Type B pancreatic cell (in vitro differentiated cells): ENCODE measurements at regions not wholly inside any gene's neighbourhood (a gene's known extent, or its start where the extent isn't known, plus 50 kb on each side); places are given as distances from the start of the nearest gene placed in this dataset.

Experiments used
- DNase-seq: peaks from one replicate; pipeline ENCODE4 v3.0.0; 2021; ENCODE audit warnings: mixed read lengths; ENCODE audit not compliant: unreplicated experiment; ENCODE audit errors: extremely low spot score
- H3K27ac Mint-ChIP-seq: 2 replicates; pipeline ENCODE4 v1.8.0; 2021; ENCODE audit warnings: mild to moderate bottlenecking, mixed read lengths
- H3K27me3 Mint-ChIP-seq: 2 replicates; pipeline ENCODE4 v1.8.0; 2021; ENCODE audit warnings: mixed read lengths
- H3K36me3 Mint-ChIP-seq: 2 replicates; pipeline ENCODE4 v1.8.0; 2021; ENCODE audit warnings: mixed read lengths
- H3K4me1 Mint-ChIP-seq: one replicate; pipeline ENCODE4 v1.8.0; 2021; ENCODE audit warnings: mixed read lengths; ENCODE audit not compliant: unreplicated experiment
- H3K4me3 Mint-ChIP-seq: 2 replicates; pipeline ENCODE4 v1.8.0; 2021; ENCODE audit warnings: mild to moderate bottlenecking, mixed read lengths
- H3K9me3 Mint-ChIP-seq: 2 replicates; pipeline ENCODE4 v1.8.0; 2021; ENCODE audit warnings: mixed read lengths
- CTCF ChIP-seq: fragments of 200-600 bp; sonication (generic); conservative IDR thresholded peaks from 2 replicates; pipeline ENCODE4 v1.5.0; 2021; ENCODE audit warnings: antibody characterized with exemption, mild to moderate bottlenecking

- Mint-ChIP-seq H3K27ac (no peak overlapping the region), H3K9me3 (peaks cover 12% of the 10 kb centered on the region), H3K4me1 (no peaks in the 10 kb centered on the region), H3K4me3 (no peak overlapping the region), H3K27me3 (no peaks in the 10 kb centered on the region), H3K36me3 (no peaks in the 10 kb centered on the region)
- TF ChIP-seq CTCF = no peak
- no peak for DNase-seq
Observed at GRCh38 chr14:42113358-42114069, 506.8 kb downstream of the LRFN5 start.

DNA sequence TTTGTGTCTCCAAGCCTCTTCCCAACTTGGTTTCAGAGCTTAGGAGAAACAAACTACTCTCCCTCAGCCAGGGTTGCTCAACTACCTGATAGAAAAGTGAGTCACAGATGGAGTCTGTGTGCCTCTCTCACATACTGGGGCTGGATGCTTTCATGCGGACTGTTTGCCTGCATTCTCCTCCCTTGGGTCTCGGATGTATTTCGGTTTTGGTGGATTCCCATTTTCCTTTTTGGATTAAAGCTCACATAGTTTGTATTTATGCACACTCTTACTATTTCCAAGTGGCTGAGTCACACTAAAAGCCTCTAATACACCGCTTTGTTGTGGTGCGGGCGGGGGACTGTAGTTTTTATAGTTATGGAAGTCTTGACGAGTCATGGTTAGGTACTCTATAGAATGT lies 505.4 kb downstream of the LRFN5 start:
- no peak for DNase-seq
- Mint-ChIP-seq H3K27ac (no peak overlapping the region), H3K9me3 (peaks cover 12% of the 10 kb centered on the region), H3K27me3 (no peaks in the 10 kb centered on the region), H3K4me1 (no peaks in the 10 kb centered on the region), H3K36me3 (no peaks in the 10 kb centered on the region), H3K4me3 (no peak overlapping the region)
- no peak for TF ChIP-seq CTCF

- DNase-seq = no peak
- Mint-ChIP-seq H3K9me3 (peaks cover 12% of the 10 kb centered on the region), H3K36me3 (no peaks in the 10 kb centered on the region), H3K4me3 (no peak overlapping the region), H3K27ac (no peak overlapping the region), H3K4me1 (no peaks in the 10 kb centered on the region), H3K27me3 (no peaks in the 10 kb centered on the region)
- no peak for TF ChIP-seq CTCF
Observed at GRCh38 chr14:42111355-42111754, 504.7 kb downstream of the LRFN5 start.

- peaks cover 12% of the 10 kb centered on the region for H3K9me3 Mint-ChIP-seq
- no peak overlapping the region for H3K27ac Mint-ChIP-seq
- H3K4me1 Mint-ChIP-seq = no peaks in the 10 kb centered on the region
- H3K27me3 Mint-ChIP-seq = no peaks in the 10 kb centered on the region
- no peaks in the 10 kb centered on the region for H3K36me3 Mint-ChIP-seq
- DNase-seq = no peak
- no peak overlapping the region for H3K4me3 Mint-ChIP-seq
- peak; percentile 67 for TF ChIP-seq CTCF
Observed at GRCh38 chr14:42110167-42110566, 503.5 kb downstream of the LRFN5 start.

DNA sequence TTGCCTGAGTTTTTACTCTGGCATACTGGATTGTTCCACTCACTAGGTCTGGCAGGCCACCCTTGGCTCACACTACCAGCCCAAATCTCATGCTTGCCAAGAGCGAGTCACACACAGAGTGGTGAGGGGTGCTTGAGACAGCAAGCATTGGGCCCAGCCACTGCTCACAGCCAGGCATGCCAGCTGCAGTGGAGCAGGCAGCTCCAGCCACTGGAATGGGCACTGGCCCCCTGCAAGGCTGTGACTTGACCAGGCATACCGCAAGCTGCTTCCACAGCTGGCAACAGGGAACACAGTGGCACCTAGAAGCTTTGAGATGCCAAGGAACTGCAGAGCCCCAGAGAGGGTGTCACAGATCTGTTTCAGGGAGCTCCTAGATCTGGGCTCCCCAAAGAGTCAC lies 488.5 kb downstream of the LRFN5 start:
- Mint-ChIP-seq H3K27me3 (no peaks in the 10 kb centered on the region), H3K4me3 (no peak overlapping the region), H3K27ac (no peak overlapping the region), H3K9me3 (no peaks in the 10 kb centered on the region), H3K36me3 (no peaks in the 10 kb centered on the region), H3K4me1 (no peaks in the 10 kb centered on the region)
- no peak for DNase-seq
- no peak for TF ChIP-seq CTCF
